ENCODE measurements at regions not wholly inside any gene's neighbourhood (a gene's known extent, or its start where the extent isn't known, plus 50 kb on each side); places are given as distances from the start of the nearest gene placed in this dataset.

GRCh38 chr1:168982778-168983177, 123.7 kb upstream of the ATP1B1 start:
- no peak overlapping the region for H3K27ac Mint-ChIP-seq
- DNase-seq (no peak), ATAC-seq (ENCODE audit: low read depth in 2 of 2) (no peak)
- no peaks in the 10 kb centered on the region for H3K9me3 ChIP-seq (ENCODE audit: control insufficient read depth in 2 of 2, low read length in 2 of 2)
- H3K4me3 ChIP-seq (ENCODE audit: low read depth, low read length) = no peak overlapping the region
- H3K36me3 Mint-ChIP-seq = no peaks in the 10 kb centered on the region
- H3K27ac ChIP-seq (ENCODE audit: insufficient read depth, low read length, poor library complexity, severe bottlenecking) = no peak overlapping the region
- no peaks in the 10 kb centered on the region for H3K4me1 Mint-ChIP-seq
- no peaks in the 10 kb centered on the region for H3K27me3 Mint-ChIP-seq
- no peaks in the 10 kb centered on the region for H3K36me3 ChIP-seq (ENCODE audit: control insufficient read depth, insufficient read depth, low read length)
- H3K27me3 ChIP-seq (ENCODE audit: control insufficient read depth, insufficient read depth, low read length) = no peaks in the 10 kb centered on the region
- H3K4me3 Mint-ChIP-seq = no peak overlapping the region
- peaks cover 0 to 2% (median 0%) of the 10 kb centered on the region in 7 donors for H3K9me3 Mint-ChIP-seq
- H3K4me1 ChIP-seq (ENCODE audit: control insufficient read depth, insufficient read depth, low read length, poor library complexity, severe bottlenecking) = no peaks in the 10 kb centered on the region

GRCh38 chr1:168987330-168987729, 119.2 kb upstream of the ATP1B1 start:
- Mint-ChIP-seq H3K27me3 (no peaks in the 10 kb centered on the region), H3K4me1 (peaks cover 0 to 9% (median 4%) of the 10 kb centered on the region in 4 donors), H3K9me3 (no peaks in the 10 kb centered on the region), H3K27ac (no peak overlapping the region), H3K4me3 (no peak overlapping the region), H3K36me3 (no peaks in the 10 kb centered on the region)
- Histone ChIP-seq H3K4me1 (ENCODE audit: control insufficient read depth, insufficient read depth, low read length, poor library complexity, severe bottlenecking) (no peaks in the 10 kb centered on the region), H3K4me3 (ENCODE audit: low read depth, low read length) (no peak overlapping the region), H3K36me3 (ENCODE audit: control insufficient read depth, insufficient read depth, low read length) (no peaks in the 10 kb centered on the region), H3K27ac (ENCODE audit: insufficient read depth, low read length, poor library complexity, severe bottlenecking) (no peak overlapping the region), H3K27me3 (ENCODE audit: control insufficient read depth, insufficient read depth, low read length) (no peaks in the 10 kb centered on the region), H3K9me3 (ENCODE audit: control insufficient read depth in 2 of 2, low read length in 2 of 2) (no peaks in the 10 kb centered on the region)
- ATAC-seq (ENCODE audit: low read depth in 2 of 2) (no peak), DNase-seq (no peak)

- Mint-ChIP-seq H3K4me1 (peaks cover 0 to 9% (median 4%) of the 10 kb centered on the region in 4 donors), H3K27me3 (no peaks in the 10 kb centered on the region), H3K27ac (no peak overlapping the region), H3K4me3 (no peak overlapping the region), H3K9me3 (no peaks in the 10 kb centered on the region), H3K36me3 (no peaks in the 10 kb centered on the region)
- ATAC-seq (ENCODE audit: low read depth in 2 of 2) (no peak), DNase-seq (no peak)
- Histone ChIP-seq H3K27ac (ENCODE audit: insufficient read depth, low read length, poor library complexity, severe bottlenecking) (no peak overlapping the region), H3K4me3 (ENCODE audit: low read depth, low read length) (no peak overlapping the region), H3K36me3 (ENCODE audit: control insufficient read depth, insufficient read depth, low read length) (no peaks in the 10 kb centered on the region), H3K27me3 (ENCODE audit: control insufficient read depth, insufficient read depth, low read length) (no peaks in the 10 kb centered on the region), H3K9me3 (ENCODE audit: control insufficient read depth in 2 of 2, low read length in 2 of 2) (no peaks in the 10 kb centered on the region), H3K4me1 (ENCODE audit: control insufficient read depth, insufficient read depth, low read length, poor library complexity, severe bottlenecking) (no peaks in the 10 kb centered on the region)
These were observed 118.6 kb upstream of the ATP1B1 start for GRCh38 chr1:168987923-168988322.

GRCh38 chr1:168989985-168990384, 116.5 kb upstream of the ATP1B1 start:
- ATAC-seq (ENCODE audit: low read depth in 2 of 2) (no peak), DNase-seq (no peak)
- Histone ChIP-seq H3K36me3 (ENCODE audit: control insufficient read depth, insufficient read depth, low read length) (no peaks in the 10 kb centered on the region), H3K4me1 (ENCODE audit: control insufficient read depth, insufficient read depth, low read length, poor library complexity, severe bottlenecking) (no peaks in the 10 kb centered on the region), H3K27me3 (ENCODE audit: control insufficient read depth, insufficient read depth, low read length) (no peaks in the 10 kb centered on the region), H3K9me3 (ENCODE audit: control insufficient read depth in 2 of 2, low read length in 2 of 2) (no peaks in the 10 kb centered on the region), H3K4me3 (ENCODE audit: low read depth, low read length) (no peak overlapping the region), H3K27ac (ENCODE audit: insufficient read depth, low read length, poor library complexity, severe bottlenecking) (no peak overlapping the region)
- peak overlapping the region in 1 of 3 donors; percentile 61 for H3K27ac Mint-ChIP-seq
- H3K4me1 Mint-ChIP-seq = peaks cover 0 to 11% (median 4%) of the 10 kb centered on the region in 4 donors
- H3K36me3 Mint-ChIP-seq = no peaks in the 10 kb centered on the region
- H3K27me3 Mint-ChIP-seq = no peaks in the 10 kb centered on the region
- peaks cover 0 to 2% (median 0%) of the 10 kb centered on the region in 7 donors for H3K9me3 Mint-ChIP-seq
- no peak overlapping the region for H3K4me3 Mint-ChIP-seq

GRCh38 chr1:168991667-168992475, 114.6 kb upstream of the ATP1B1 start:
- Mint-ChIP-seq H3K36me3 (no peaks in the 10 kb centered on the region), H3K9me3 (peaks cover 0 to 2% (median 1%) of the 10 kb centered on the region in 7 donors), H3K27ac (peak overlapping the region in 2 of 3 donors; percentile 26 to 48), H3K4me1 (peaks cover 0 to 11% (median 6%) of the 10 kb centered on the region in 4 donors), H3K27me3 (no peaks in the 10 kb centered on the region), H3K4me3 (no peak overlapping the region)
- no peak overlapping the region for H3K27ac ChIP-seq (ENCODE audit: insufficient read depth, low read length, poor library complexity, severe bottlenecking)
- no peaks in the 10 kb centered on the region for H3K36me3 ChIP-seq (ENCODE audit: control insufficient read depth, insufficient read depth, low read length)
- no peaks in the 10 kb centered on the region for H3K4me1 ChIP-seq (ENCODE audit: control insufficient read depth, insufficient read depth, low read length, poor library complexity, severe bottlenecking)
- H3K9me3 ChIP-seq (ENCODE audit: control insufficient read depth in 2 of 2, low read length in 2 of 2) = no peaks in the 10 kb centered on the region
- peak; percentile 60 to 73 for ATAC-seq (ENCODE audit: low read depth in 2 of 2)
- peak in 1 of 3 donors; percentile 48 for DNase-seq
- H3K27me3 ChIP-seq (ENCODE audit: control insufficient read depth, insufficient read depth, low read length) = no peaks in the 10 kb centered on the region
- H3K4me3 ChIP-seq (ENCODE audit: low read depth, low read length) = no peak overlapping the region

- no peaks in the 10 kb centered on the region for H3K36me3 Mint-ChIP-seq
- H3K27ac Mint-ChIP-seq = no peak overlapping the region
- Histone ChIP-seq H3K4me1 (ENCODE audit: control insufficient read depth, insufficient read depth, low read length, poor library complexity, severe bottlenecking) (no peaks in the 10 kb centered on the region), H3K27ac (ENCODE audit: insufficient read depth, low read length, poor library complexity, severe bottlenecking) (no peak overlapping the region), H3K27me3 (ENCODE audit: control insufficient read depth, insufficient read depth, low read length) (no peaks in the 10 kb centered on the region), H3K4me3 (ENCODE audit: low read depth, low read length) (no peak overlapping the region), H3K36me3 (ENCODE audit: control insufficient read depth, insufficient read depth, low read length) (no peaks in the 10 kb centered on the region), H3K9me3 (ENCODE audit: control insufficient read depth in 2 of 2, low read length in 2 of 2) (no peaks in the 10 kb centered on the region)
- ATAC-seq (ENCODE audit: low read depth in 2 of 2) (no peak), DNase-seq (no peak)
- peaks cover 0 to 4% (median 0%) of the 10 kb centered on the region in 7 donors for H3K9me3 Mint-ChIP-seq
- H3K27me3 Mint-ChIP-seq = peaks cover 9% of the 10 kb centered on the region
- H3K4me3 Mint-ChIP-seq = no peak overlapping the region
- H3K4me1 Mint-ChIP-seq = peaks cover 0 to 2% (median 0%) of the 10 kb centered on the region in 4 donors
These were observed 105.1 kb upstream of the ATP1B1 start for GRCh38 chr1:169001353-169001752.

- Histone ChIP-seq H3K27me3 (ENCODE audit: control insufficient read depth, insufficient read depth, low read length) (no peaks in the 10 kb centered on the region), H3K4me3 (ENCODE audit: low read depth, low read length) (no peak overlapping the region), H3K36me3 (ENCODE audit: control insufficient read depth, insufficient read depth, low read length) (no peaks in the 10 kb centered on the region), H3K27ac (ENCODE audit: insufficient read depth, low read length, poor library complexity, severe bottlenecking) (no peak overlapping the region), H3K4me1 (ENCODE audit: control insufficient read depth, insufficient read depth, low read length, poor library complexity, severe bottlenecking) (no peaks in the 10 kb centered on the region), H3K9me3 (ENCODE audit: control insufficient read depth in 2 of 2, low read length in 2 of 2) (no peaks in the 10 kb centered on the region)
- Mint-ChIP-seq H3K27me3 (peaks cover 9% of the 10 kb centered on the region), H3K36me3 (no peaks in the 10 kb centered on the region), H3K9me3 (peaks cover 0 to 3% (median 0%) of the 10 kb centered on the region in 7 donors), H3K27ac (no peak overlapping the region), H3K4me3 (no peak overlapping the region), H3K4me1 (peaks cover 0 to 2% (median 0%) of the 10 kb centered on the region in 4 donors)
- ATAC-seq (ENCODE audit: low read depth in 2 of 2) (no peak), DNase-seq (no peak)
These were observed 102.5 kb upstream of the ATP1B1 start for GRCh38 chr1:169003864-169004516.
